Endothelial cell of umbilical vein (primary cell): ENCODE measurements at regions not wholly inside any gene's neighbourhood (a gene's known extent, or its start where the extent isn't known, plus 50 kb on each side); places are given as distances from the start of the nearest gene placed in this dataset.

Experiments used
- CTCF ChIP-seq, 2 donors: IDR thresholded peaks; 1 replicate in 1 of 2; 2 replicates in 1 of 2; pipeline ENCODE4 v1.5.1; 2011; ENCODE audit warnings: low read length in 2 of 2, mild to moderate bottlenecking in 2 of 2, moderate library complexity in 2 of 2, control low read depth in 1 of 2, inconsistent platforms in 1 of 2, low read depth in 1 of 2; ENCODE audit not compliant: insufficient read depth in 1 of 2; ENCODE audit errors: extremely low read depth in 1 of 2
- POLR2A ChIP-seq: IDR thresholded peaks from 2 replicates; pipeline ENCODE4 v1.6.1; 2012; ENCODE audit warnings: low read depth, mild to moderate bottlenecking, control low read depth, low read length

GRCh38 chr2:71901466-71901865, 246.2 kb downstream of the CYP26B1 start:
- TF ChIP-seq POLR2A (no peak), CTCF (IDR thresholded peaks at IDR 0.05; ENCODE audit: extremely low read depth in 1 of 2, insufficient read depth in 1 of 2, low read depth in 1 of 2, low read length in 2 of 2) (no peak)
